ENCODE measurements at regions not wholly inside any gene's neighbourhood (a gene's known extent, or its start where the extent isn't known, plus 50 kb on each side); places are given as distances from the start of the nearest gene placed in this dataset.

DNA sequence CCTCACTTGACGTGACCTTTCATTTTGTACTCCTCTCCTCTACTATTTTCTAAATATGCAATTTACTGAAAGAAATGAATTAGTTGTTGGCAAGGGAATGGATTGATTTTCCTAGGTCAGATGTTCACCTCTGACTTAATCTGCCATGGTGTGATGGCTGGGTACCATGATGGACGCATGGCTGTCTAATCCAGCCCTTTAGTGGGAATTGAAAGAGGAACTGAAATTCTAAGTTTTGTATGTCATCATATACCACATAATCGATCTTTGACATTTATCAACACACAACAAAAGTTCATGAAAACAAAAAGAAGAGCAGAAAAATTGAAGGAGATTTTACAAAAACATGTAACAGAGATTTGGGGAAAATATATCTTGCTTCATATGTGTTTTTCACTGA is 331.3 kb upstream of the SNX7 start:
- DNase-seq (ENCODE audit: low spot score) = no peak

DNA sequence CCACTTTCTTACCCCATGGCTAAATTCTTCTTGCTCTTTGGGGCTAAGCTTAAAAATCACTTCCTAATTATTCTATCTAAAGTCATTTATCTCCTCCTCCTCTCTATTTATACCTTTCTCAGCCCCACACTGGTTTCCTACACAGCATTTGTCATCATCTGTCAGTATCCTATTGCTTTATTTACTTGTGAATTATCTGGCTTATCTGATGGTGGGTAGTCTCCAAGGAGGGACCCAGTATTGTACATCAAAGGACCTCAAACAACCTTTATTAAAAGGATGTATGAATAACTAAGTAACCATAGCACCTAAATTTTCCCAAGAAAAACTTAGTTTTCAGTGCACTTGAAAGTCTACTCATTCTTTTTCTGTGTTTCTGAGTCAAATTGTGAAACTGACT is 332.7 kb upstream of the SNX7 start:
- DNase-seq (ENCODE audit: low spot score) = no peak

DNA sequence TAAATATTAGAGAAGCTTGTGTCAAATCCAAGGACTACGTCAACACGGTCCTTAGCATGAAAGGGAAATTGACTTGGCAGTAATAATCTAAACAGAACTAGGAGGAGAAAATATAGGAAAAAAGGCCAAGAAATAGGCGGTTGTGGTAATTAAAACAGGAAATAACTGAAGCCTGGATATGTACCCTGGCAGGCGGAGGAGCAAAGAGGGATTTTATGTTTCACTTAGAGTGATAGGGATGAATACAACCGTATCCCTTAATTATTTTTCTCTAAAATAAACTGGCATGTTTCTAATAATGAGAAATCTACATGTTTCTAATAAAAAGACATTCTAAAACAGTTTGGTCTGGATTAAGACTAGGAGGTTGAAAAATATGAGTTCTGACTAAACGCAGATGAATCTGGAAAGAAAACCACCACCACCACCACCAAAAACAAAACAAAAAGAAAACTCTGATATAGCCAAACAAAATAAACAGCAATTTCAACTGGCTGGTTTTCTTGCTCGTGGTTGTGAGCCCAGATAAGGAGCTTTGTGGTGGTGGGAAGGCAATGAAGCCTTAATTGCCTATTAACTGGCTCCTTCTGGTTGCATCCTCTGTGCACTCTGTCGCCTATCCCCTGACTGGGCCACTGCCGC is 334.2 kb upstream of the SNX7 start:
- DNase-seq (ENCODE audit: low spot score) = peak; percentile 20

DNA sequence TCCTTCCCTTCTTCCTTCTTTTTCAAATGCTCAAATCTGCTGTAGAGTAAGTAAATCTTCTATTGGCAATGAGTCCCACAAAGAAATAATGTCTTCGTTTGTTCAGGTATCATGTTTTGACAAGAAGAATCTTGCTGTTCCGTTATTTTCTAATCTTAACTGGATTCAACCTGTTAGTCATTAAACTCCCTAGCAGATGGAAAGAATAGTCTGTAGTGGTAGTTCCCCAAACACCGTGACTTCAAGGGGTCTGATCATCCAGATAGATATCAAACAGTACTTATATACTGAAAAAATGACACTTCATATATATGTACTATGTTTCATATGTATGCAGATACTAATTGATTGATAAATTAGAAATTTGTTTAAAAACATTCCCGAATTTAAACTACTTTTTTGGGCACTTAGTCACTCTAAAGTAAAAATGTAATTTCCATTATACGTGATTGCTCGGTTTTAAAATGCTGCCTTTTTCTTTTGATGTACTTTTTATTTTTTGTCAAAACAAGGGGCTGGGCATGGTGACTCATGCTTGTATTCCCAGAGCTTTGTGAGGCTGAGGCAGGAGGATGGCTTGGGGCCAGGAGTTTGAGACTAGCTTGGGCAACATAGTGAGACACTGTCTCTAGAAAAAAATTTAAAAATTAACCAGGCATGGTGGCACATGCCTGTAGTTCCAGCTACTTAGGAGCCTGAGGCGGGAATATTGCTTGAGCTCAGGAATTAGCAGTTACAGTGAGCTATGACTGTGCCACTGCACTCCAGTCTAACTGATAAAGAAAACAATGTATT is 335.7 kb upstream of the SNX7 start:
- no peak for DNase-seq (ENCODE audit: low spot score)

DNA sequence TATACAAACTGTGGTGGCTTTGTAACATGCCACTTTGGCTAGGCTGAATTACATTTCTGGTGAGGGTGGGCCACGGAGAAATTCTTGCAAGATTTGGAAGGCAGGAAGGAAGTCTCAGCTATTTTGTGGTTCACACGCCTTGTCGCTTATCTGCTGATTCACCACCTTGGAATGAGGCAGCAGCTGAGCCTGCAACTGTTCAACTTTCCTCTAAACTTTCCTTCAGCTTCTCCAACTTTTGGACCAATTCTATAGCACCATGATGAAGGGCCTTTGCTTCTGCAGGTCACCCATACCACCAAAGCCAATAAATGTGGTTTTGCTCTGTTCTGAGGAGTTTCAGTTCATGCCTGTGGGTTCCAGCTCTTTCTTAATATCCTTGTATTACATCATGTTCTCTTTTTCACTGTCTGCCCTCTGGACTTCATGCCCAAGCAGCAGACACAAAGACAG is 337.6 kb upstream of the SNX7 start:
- peak; percentile 73 for DNase-seq (ENCODE audit: low spot score)

DNA sequence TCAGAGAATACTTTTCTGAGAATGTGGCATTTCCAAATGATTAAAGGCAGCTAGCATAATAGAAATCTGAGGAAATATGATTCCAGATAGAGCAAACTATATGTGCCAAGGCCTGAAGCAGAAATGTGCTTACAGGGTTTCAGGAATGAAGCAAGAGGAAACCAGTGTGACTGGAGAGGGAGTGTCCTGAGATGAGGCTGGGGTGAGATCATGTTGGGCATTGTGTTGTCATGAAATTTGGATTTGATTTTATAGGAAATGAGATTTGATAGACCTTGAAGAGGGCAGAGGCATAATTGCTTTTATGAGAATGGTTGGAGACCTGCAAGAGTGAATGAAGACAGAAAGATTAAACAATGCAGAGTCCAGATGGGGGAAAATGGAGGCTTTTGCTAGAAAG is 338.1 kb upstream of the SNX7 start:
- peak; percentile 73 for DNase-seq (ENCODE audit: low spot score)

DNA sequence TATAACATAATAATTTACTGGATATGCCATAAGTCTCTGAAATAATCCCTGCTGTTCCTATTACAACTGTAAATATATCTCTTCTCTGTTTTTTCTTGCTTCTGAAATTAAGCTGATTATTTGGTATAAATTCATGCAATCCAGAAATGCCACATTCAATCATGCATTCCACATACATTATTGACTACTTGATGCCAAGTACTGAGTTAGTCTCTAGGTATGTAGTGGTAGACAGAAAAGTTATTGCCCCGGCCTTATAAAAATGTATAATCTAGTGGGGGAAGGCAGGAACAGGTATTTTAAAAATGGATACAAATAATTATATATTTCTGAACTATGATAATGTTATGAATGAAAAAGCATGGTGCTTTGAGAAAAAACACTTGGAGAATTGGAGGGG is 338.6 kb upstream of the SNX7 start:
- DNase-seq (ENCODE audit: low spot score) = peak; percentile 19

DNA sequence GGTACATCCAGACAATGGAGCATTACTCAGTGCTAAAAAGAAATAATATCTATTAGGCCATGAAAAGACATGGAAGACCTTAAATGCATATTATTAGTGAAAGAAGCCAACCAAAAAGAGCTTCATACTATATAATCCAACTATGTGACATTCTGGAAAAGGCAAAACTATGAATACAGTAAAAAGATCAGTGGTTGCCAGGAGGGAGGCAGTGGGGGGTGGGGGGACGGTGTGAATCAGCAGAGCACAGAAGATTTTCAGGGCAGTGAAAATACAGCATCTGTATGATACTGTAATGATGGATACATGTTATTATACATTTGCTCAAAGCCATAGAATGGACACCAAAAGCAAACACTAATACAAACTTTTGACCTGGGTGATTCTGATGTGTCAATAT is 339.4 kb upstream of the SNX7 start:
- no peak for DNase-seq (ENCODE audit: low spot score)

DNA sequence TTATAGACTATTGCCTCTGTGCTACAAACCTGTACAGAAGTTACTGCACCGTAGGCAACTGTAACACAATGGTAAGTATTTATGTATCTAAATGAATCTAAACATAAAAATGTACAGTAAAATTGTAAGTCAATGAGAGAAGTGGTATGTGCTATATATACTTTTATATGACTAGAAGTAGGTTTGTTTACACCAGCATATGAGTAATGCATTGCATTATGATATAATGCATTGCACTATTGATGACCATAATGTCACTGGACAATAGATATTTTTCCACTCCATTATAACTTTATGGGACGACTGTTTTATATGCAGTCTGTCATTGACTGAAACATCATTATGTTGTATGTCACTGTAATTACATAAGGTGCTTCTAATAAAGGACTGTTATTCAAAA is 340.3 kb upstream of the SNX7 start:
- DNase-seq (ENCODE audit: low spot score) = no peak

DNA sequence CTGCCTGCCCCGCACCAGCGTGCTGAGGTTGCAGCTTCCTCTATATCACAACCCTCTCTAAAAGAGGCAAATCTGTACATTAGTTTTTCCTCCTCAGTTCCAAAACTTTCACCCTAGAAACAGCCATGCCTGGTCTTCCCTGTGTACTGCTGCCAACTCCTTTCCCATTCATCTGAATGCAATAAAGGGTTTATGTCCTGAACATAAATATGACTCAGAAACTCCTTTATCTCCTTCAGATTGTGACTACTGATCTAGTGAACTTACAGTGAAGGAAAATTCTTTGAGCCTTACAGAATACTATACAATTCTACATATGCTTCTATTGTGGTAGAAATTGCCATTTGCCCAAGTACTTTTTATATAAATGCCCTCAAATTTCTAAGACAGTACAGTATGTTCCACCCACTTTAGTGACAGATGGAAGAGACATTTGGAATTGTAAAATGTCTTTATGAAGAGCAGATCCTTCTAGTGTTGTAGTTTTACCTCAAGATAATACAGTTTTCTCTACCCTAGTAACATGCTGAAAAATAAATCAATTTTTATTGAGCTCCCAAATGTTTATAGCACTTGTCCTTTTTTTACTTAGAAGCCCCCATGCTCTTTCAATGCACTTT is 345.1 kb upstream of the SNX7 start:
- DNase-seq (ENCODE audit: low spot score) = peak; percentile 11

DNA sequence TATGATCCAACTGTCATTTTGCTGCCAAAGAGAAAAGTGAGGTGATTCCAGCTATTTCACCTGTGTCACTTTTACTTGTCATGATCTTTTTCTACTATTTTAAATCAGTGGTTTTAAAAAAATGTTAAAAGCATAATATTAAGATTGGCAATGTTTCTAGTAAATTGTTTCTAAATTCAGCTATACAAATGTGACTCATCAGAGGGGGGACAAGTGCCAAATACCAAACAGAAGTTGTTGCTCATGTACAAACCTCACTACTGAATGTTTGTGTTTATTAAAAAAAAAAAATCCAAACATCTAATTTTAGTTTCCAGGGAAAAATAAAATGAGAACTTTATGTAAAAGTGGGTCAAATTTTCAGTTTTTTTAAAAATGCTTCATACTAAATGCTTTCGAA is 346.2 kb upstream of the SNX7 start:
- DNase-seq (ENCODE audit: low spot score) = peak; percentile 64

DNA sequence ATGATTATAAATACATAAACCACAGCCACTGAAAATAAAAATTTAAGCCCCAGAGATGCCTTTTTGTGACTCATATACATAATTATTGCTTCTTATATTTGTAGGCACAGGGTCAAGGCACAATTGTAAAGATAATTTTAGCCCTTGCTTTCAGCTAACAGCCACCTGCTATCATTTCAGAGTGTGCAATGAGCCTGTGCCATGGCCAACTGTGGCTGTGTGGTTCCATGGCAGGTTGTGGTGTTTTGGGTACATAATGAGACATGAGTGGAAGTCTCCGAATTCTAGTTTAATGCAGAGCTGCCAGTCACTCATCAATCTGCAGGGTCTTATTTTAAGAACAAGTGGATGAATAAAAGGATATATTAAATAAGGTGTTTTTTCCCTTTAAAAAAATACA is 346.9 kb upstream of the SNX7 start:
- no peak for DNase-seq (ENCODE audit: low spot score)

DNA sequence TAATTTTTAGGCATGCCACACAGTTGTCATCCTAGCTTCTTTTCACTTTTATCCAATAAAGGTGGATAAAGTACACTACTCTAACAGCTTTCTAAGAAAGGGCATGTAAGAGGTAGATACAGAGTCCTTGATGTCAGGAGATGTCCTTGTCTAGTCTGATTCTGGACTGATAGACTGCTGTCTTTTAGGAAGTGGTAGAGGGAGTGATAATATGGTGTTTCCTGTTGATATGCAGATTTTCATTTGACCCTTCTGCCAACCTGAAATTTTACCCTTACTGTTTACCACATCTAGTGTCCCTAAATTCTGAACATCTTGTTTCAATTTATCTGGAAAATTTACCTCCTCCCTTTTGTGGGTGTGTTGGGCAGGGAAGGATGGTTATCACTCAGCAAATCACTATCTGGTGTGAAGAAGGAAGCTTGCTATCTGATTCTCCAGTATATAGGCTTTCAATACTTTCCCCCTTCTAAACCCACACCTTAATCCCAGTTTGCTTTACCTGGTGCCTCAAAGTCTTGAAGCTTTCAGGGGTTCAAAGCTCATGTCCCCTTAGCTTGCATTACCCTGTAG is 354.9 kb upstream of the SNX7 start:
- no peak for DNase-seq (ENCODE audit: low spot score)

DNA sequence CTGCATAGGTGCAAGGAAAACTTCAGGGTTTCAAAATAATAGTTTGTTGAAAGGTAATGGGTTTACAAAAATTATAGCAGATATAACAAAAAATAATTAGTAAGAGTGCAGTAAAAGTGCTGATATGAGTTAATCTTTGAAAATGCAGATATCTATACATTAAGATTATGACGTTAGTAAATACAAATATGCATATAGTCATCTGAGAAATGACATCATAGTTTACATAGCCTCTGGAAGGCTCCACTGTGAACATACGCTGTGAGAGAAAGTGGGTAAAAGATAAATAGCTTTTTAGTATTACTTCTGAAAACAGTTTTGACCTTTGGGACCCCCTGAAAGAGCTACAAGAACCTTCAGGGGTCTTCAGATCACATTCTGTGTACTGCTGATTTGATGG is 356.2 kb upstream of the SNX7 start:
- DNase-seq (ENCODE audit: low spot score) = no peak

DNA sequence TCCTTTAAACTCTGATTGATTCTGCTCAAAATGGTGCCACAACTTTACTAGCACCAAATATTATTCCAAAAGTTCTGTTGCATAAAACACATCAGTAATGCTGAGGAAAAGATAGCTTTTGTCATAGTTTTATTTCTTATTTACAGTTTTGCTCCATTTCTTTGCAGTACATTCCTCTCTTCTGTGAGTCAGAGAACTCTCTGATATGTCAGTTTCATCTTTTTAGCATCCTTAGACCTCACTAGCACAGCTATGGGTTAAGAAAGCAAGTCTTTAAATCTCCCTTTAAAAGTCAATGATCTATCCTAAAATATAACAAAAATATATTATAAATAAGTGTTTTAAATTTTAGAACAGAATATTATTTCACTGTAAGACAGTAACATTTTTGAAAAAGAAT is 356.6 kb upstream of the SNX7 start:
- DNase-seq (ENCODE audit: low spot score) = peak; percentile 11

DNA sequence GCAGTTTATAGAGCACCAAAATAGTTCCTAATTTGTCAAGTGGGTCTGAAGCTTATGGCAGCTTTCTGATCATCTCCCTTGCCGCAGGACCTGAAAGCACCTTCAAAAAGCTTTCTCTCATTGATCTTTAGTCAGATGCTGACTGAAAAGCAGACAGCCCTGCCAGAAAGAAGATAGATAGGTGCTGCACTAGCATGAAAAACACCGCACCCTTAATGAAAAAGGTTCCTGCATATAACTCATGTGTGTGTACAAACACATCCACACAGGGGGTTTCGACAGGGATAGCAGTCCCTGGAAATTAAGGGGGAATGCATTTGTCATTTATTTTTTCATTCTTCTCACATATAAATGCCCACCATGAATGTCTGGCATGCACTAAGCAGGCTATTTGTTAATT is 361.7 kb upstream of the SNX7 start:
- no peak for DNase-seq (ENCODE audit: low spot score)

DNA sequence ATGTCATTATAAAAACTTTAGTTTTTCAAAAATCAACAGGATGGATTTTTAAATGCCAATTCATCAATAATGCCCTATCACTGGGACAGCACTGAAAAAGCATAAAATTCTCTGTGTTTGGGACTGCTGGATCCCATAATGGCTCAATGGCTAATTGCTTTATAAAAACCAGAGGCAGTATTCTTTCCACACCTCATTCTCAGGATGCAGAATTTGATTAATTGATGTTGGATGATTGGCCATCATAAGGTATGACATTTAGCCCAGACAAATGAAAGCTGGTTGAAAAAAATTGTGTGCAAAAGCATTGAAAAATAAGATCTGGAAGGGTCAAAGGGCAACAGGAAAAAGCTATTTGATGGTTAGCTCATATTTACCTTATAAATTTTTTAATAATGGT is 362.2 kb upstream of the SNX7 start:
- no peak for DNase-seq (ENCODE audit: low spot score)

DNA sequence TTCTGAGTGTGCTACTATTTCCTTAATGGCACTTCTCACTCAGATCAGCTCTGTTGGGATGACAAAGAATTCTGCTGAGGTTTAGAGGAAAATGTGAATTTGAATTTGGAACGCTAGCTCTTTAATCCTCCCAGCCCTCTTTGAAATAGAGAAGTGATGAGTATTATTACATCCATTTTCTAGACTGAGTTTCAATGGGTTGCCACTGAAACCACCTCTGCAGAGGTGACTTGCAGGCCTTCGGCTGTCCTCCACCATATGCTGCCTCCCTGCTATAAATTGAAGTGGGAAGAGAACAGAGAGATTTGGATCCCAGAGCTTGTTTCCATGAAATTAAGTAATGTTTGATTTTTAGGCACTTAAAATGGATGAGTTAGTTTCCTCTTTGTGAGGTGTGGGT is 363.2 kb upstream of the SNX7 start:
- no peak for DNase-seq (ENCODE audit: low spot score)

DNA sequence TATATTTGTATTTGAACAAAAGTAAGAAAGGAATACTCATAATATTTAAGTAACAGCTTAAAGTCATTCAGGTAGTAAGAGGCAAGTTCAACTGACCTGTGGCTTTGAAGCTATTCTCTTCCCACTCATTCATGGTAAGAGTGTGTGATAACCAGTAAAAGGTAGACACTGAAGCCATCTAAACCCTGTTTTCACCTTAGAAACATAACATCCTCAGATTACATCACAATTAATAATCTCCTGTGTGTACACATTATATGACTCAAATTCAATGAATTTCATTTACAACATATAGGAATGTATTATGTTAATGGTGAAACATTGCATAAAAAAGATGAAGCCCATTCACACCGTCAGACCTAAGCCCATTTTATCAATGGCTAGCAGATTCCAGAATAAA is 364.8 kb upstream of the SNX7 start:
- DNase-seq (ENCODE audit: low spot score) = no peak

DNA sequence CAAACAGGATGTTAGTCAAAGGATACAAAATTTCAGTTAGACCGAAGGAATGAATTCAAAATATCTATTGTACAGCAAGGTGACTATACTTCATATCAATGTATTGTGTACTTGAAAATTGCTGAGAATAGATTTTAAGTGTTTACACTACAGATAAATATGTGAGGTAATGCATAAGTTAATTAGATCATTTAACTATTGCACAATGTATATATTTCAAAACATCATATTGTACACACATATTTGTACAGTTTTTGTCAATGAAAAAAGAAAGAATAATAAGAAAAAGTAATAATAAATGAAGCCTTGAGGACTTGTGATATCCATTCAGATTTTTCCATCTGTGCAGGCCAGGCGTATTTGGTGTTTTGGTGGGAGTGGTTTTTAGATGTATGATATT is 367.4 kb upstream of the SNX7 start:
- DNase-seq (ENCODE audit: low spot score) = no peak

DNA sequence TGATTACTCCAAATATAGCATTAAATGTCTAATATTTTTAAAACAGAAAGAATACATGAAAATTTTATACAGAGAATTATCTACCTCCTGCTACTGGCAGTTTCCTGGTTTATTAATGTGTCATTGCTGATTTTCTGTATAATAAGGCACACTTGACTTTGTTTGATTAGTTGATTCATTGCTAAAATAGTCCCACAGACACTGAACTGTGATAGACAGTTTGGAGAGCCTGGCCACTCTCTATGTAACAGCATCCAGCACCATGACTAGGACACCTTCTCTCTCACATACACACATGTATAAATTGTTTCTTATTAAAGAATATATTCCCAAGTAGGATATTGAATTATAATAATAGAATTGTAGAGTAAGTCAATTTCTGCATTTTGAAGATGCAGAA is 368.5 kb upstream of the SNX7 start:
- no peak for DNase-seq (ENCODE audit: low spot score)

DNA sequence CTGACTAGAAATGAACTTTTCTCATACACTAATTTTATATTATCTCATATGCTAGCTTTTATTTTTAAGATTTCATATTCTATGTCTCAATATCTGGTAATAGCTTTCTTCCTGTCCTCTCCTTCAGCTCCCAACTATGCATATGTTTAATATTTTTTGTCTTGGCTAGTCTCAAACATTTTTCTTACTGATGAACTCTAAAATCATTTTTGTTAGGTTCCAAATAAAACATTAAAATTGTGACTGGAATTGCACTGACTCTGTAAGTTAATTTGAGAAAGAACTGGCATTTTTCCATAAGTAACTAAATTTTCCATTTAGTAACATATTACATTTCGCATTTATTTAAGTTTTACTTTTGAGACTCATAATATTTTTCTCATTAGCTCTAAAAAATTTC is 368.5 kb upstream of the DPYD start:
- no peak for DNase-seq (ENCODE audit: low spot score)

DNA sequence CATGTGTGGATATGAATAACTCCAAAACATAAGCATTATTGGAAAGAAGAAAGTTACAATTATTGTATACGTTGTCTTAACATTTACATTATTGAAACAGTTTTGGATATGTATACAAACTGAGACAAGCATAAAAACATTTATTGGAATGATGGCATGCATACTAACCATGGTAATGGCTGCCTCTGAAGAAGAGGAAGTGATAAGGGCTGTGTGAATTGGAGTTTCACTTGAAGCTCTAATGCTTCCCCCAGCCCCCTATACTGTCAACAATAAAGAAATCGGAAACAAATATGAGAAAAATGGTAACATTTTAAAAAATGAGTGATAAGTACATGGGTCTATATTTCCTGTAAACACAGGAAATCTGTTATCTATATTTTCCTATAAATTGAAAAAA is 367.7 kb upstream of the DPYD start:
- DNase-seq (ENCODE audit: low spot score) = no peak
